Colon (tissue), 2 donors: ENCODE measurements at regions not wholly inside any gene's neighbourhood (a gene's known extent, or its start where the extent isn't known, plus 50 kb on each side); places are given as distances from the start of the nearest gene placed in this dataset.

Experiments
- FAIRE-seq: peaks from 2 replicates; lab custom pipeline; 2012; peaks lifted over from hg19 to GRCh38; lab: Jason Lieb, UNC
- donor health status: control.
- donor health status: control.

DNA sequence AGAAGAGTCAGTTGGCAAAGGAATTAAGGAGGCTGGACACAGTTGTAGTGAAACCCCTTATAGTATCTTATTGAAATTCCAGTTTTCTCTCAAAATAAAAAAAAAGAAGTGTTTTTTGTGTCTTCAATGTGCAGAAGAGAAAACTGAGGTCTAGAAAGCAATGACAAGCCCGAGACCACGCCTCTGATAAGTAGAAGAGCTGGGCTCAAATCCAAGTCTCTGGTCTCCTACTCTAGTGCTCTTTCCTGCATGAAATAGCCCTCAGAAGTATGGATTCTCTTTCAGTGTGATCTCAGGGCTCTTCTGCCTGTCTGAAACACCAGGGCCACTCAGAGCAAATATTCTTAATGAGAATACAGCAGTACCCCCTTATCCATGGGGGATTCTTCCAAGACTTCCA lies 200.9 kb downstream of the KIF18A start:
- FAIRE-seq, result no peak

DNA sequence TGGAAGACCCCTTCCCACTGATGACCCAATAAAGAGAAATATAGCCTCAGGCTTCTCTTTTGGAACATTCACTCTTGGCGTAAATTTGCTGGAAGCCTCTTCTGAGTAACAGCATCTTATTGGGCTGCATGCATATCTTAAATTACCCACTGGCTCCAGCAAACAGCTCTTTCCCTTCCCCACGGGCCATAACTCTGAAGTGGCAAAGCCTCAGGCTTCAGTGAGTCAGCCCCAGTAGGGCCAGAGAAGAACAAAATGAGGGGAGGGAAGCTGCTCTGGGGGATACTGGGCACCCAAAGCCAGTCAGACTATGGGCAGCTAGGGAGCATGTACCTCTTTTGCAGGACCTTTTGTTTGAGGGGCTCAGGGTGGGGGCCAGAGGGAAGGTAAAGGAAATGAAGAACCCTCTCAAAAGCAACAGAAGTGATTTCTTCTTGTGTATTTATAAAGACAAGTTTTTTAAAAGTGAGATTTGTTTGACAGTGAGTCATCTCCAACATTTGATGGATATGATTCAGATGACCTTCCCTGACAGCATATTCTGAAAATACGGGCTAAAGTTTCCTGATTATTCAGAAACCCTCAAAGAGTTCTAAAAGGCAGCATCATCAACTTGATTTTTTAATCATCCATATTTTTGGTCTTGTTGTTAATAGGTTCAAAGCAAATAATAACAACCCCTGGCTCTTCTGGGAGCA lies 203.4 kb downstream of the KIF18A start:
- no peak for FAIRE-seq

DNA sequence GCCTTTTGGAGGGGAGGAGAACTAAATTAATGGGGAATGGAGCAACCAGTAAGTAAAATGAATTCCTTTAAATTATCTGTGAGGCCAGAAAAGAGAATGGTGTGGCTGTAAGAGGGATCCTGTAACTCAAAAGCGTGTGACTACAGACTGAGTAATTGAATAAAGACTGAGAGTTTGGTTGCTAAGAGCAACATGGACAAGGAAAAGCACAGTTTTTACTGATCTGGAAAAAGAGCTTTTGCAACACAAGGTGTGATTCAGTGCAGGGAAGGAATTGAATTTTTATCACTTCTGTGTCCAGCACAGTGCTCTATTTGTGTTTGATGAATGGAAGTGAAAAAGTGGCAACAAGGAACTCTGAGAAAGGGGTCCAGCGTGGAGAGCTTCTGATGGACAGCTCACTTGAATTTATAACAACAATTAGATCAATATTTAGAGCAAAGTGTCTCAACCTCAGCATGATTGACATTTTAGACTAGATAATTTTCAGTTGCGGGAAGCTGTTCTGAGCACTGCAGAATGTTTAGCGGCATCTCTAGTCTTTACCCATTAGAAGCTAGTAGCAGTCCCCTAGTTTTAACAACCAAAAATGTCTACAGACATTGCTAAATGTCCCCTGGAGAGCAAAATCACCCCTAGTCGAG lies 202.8 kb upstream of the BDNF start:
- FAIRE-seq, result no peak

DNA sequence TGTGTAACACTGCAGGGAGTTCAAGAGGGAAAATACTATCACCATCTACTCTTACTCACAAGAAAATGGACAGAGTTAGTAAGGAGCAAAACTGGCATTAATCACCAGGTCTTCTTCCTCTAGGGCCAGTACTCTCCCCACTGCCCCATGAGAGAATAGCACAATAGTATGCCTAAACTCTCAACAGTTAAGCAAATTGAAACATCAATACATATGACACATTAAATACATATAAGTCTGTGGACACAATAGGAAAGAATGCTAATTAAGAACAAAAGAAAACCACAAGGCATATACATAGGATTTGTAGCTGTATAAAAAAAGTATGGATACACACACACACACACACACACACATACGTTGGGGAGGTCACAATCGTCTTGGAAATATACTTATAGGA lies 197.9 kb upstream of the BDNF start:
- FAIRE-seq, result no peak

DNA sequence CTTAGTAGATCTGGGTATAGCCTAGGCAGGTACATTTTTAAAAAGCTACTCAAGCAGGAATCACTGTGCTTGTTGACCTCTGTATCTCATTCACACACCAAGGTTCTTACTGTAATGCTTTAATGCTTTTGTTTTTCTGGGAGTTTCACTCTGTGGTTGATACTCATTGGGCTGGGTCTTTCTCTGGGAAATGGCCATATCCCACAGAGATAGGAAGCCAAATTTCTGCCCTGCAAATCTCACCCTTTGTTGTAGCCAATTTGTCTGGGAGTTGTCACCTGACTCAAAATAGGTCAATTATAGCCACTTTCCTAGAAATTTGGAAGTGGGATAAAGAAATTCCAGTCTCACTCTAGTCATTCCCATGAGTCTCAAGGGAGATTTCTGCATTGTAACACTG lies 195.8 kb upstream of the BDNF start:
- no peak for FAIRE-seq

DNA sequence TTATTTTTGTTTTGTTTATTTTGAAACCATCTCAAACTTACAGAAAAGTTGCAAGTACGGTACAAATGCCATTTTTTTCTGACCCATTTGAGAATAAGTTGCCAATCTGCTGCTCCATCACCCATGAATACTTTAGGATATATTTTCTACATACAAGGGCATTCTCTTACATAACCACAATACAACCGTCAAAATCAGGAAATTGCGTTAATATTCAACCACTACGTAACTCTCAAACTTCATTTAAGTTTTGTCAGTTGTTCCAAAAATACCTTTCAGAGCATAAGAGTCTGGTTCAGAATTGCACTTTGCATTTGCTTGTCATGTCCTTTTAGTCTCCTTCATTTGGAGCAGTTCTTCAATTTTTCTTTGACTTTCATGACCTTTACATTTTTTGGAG lies 194.3 kb upstream of the BDNF start:
- FAIRE-seq, result no peak

DNA sequence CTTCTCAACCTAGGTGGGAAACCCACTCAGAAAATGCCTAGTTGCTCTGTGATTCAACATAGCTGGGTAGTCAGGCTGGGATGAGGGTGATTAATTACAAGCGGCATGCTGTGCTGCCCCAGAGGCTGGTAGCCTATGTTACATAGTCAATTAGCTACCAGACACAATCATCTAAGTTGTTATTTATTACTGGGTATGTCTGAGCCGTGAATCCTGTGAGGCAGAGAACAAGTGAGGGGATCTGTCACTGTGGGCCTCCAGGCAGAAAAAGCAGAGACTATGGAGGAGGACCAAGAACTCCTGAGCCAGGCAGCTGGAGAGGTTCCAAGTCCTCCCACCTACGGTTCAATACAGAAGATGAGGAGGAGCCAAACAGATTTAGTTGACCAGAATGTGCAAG lies 186.6 kb upstream of the BDNF start:
- FAIRE-seq, result no peak

DNA sequence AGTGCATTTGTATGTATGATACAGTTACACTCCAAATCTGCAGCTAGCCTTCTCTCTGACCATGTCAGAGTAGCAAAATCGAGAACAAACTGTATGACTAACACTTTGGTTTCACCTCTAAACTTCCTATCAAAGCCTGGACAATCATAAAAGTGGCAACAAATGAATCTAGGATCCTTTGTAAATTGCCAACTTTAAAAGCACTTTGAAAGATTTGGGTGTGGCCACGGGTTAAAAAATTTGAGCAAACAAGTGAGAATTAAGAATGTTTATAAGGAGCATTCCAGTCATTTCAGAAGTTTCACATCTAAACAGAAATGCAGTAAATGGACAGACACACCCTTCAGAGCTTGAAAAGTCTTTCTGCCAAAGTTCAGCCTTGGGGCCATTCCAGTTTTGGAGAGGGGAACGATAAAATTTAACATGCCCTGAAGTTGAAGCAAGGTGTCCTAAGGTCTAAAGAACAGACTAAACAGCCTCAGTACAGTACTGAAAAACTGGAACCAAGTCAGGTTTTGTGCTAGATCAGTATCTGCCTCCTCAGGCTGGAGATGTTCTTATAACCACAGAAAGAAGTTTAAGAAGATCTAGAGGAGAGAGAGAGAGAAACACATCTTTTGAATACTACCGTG lies 181.9 kb upstream of the BDNF start:
- no peak for FAIRE-seq

DNA sequence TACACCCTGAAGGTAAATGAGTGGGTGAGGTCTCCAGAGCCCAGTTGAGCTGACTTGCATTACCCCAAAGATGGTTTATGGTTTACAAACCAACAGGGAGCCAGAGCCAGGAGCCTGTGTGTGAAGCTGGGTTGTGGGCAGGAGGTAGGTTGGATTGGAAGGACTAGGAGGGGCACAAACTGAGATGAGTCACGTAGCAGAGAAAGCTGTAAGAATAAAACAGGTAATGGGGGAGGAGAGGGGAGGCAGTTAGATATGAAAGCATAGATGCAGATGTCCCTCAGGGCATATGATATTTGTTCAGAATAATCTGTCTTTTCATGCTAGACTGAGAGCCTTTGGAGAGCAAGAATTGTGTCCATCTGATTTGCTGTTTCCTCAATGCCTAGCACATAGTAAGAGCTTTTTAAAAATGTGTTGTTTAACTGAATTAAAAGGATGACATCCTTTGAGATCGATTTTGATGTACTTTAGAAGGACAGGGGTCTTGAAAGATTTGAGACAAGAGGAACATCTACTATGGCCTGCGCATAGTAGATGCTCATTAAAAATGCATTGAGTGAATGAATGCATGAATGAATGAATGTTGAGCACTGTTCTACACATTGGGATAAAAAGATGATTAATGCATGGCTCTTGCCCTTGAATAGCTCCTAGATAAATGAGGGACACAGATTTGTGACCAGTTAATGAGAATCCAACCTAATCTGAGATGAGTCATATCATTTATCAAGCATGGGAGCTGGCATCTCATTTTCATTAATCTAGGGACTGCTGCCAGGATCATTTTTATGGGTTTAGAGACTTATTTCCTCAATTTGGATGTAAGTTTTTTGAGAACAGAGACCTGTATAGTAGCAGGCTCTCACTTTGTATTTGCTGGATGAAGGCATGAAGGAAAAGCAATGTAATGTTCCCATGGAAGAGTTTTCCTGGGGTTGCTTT lies 175.8 kb upstream of the BDNF start:
- no peak for FAIRE-seq

DNA sequence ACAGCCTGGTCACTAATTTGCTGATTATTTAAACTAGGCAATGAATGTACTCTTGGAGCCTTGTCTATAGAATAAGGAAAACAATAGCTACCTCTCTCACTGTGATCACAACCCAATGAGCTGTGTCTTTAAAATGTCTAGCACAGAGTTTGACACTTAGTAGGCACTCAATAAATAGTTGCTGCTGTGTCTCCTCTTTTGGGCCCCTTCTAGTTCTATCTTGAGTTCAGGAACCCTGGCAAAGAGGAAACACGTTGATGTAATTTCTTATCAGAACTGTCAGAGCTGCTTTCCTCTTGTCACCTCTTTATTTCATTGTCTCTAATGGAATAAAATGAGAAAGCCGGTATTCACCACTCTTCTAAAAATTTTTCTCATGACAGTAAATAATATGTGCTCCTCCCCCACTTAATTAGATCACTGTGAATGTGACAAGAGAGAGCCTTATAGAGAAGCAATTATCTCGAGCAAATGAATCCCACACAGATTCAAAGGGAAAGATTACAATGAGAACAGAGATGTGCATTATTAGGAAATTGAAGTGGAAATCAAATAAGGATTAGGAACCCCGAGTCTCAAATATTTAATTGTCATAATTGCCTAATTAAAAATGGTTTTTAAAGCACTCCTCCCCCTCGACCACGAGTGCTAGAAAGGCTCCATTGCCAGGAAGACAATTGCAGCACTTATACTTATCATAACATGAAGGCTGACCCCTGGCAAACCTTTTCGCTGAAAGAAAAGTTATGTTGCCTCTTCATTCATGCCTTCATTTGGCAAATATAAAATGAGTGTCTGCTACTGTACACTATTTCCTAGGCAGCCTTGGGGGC lies 175.0 kb upstream of the BDNF start:
- no peak for FAIRE-seq

DNA sequence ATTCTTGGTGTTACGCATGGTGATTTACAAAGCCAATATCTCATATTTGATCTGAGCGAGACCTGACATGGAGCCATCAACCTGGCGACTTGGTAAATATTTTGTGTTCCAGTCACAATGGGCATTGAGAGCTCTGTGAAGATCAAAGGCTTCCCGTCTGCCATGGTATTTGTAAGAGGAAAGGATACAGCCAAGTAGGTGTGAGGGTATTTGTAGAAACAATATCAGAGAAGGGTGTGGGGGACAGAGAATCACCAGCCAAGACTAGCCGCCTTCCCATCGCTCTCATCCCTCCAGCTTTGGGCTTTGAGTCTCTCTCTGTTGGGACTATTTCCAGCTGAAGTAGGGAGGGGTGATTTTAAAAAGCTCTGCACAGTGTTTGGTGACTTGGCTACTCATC lies 173.4 kb upstream of the BDNF start:
- no peak for FAIRE-seq

DNA sequence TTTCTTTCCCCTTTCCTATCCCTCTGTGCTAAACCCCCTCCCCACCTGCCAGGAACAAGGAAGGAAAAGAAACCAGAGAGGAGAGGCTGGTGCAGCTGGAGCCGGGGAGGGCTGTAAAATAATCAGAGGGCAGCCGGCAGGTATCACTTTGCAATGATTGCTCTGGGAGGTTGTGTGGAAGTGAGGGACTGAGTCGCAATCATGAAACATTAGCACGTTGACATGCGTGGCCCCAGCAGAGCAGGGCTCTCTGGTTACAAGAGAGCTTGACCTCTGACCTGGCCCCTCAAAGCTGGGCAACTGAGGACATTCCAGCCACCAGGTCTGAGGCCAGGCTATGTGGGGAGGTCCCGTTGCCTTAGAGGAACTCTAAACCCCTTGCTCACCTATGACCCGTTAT lies 170.8 kb upstream of the BDNF start:
- FAIRE-seq, result no peak

DNA sequence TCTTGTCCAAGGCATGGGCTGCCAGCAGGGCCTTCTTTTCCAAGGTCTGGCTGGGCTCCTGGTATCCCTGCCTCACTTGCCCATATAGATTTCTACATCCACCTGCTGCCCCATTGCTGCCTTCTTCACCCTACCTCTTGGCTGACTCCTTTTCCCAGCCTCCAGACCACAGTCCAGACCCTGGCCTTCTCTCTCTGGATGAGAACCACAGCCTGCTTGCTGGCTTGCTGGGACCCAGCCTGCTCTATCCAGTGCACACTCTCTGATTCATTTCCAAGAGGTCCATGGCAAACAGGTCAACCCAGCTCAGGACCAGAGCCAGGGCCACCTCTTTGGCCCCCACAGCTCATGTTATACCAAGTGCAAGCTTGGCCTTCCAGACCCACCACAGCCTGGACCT lies 169.4 kb upstream of the BDNF start:
- FAIRE-seq, result no peak

DNA sequence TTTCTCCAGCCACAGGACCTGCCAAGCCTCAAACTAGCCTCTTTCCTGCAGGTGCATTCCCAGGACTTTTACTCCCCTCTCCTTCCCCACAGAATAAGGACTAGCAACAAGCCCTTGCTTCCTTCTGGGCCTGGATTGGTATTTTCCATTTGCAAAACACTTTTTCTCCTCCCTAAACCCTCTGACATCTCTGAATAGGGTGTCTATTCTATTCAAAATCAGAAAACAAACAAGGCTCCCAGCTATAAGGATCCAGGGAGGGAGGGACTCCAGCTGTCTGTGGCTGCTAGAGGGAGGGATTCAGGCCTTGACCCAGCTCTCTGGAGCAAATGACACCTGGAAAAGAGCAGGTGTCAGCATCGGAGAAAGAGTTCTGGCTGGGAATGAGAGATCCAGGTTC lies 168.5 kb upstream of the BDNF start:
- no peak for FAIRE-seq

DNA sequence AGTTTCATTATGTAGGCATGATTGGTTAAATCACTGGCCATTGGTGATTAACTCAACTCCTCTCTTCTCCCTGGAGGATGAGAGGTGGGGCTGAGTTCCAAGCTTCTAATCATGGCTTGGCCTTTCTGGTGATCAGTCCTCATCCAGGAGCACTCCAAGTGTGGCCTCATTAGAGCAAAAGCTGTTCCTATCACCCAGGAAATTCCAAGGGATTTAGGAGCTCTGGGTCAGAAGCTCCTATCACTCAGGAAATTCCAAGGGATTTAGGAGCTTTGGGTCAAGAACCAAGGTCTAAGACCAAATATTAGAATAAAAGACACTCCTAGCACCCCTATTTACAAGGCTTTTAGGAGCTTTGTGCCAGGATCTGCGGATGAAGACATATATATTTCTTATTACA lies 168.0 kb upstream of the BDNF start:
- FAIRE-seq, result no peak

DNA sequence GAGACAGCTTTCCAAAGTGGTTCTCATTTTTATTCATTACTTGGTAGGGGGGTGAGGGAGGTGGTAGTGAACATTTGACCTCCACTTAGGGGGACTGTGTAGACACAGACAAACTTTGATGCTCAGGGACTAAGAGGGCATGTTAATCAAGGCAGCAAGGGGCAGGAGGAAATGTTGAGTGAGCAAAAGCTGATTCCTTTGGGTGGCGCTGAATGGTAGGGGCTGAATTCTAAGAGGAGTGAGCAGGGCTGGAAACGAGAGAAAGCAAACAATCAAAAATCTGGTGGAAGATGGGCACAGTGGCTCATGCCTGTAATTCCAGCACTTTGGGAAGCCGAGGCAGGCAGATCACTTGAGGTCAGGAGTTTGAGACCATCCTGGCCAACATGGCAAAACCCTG lies 164.8 kb upstream of the BDNF start:
- FAIRE-seq, result no peak

DNA sequence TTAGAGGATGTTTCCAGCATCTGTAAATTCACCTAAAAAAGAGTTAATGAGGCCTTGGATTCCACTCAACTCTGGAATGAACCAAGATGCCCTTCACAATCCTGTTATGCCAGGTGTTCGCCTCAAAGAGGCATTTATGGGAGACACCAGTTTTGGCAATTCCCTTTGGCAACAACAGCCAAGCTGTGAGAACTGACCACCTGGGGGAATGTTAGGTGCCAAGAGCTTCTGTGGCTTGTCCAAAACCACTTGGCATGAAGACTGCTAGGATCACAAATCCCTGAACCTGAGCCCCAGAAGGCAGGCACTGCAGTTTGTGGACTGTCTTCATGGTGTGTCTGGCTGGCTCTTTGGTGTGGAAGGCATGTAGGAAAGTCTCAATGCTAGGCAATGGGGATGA lies 164.4 kb upstream of the BDNF start:
- no peak for FAIRE-seq

DNA sequence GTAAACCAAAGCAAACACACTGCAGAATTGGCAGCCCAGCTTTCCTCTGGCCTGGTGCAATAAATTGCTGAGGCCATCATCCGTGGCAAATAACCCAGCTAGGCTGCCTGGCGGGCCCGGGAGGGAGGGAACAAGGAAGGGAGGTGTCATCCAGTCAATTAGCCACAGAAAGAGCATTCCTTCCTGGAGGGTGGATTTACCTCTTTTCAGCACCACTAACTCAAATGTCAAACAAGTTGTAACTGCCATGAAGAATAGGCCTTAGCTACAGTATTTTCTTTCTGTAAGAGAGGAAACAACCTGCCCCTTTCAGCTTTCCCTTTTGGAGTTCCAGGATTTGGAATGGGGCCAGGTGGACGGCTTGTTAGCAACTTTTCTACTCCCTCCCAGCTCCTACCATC lies 163.8 kb upstream of the BDNF start:
- no peak for FAIRE-seq

DNA sequence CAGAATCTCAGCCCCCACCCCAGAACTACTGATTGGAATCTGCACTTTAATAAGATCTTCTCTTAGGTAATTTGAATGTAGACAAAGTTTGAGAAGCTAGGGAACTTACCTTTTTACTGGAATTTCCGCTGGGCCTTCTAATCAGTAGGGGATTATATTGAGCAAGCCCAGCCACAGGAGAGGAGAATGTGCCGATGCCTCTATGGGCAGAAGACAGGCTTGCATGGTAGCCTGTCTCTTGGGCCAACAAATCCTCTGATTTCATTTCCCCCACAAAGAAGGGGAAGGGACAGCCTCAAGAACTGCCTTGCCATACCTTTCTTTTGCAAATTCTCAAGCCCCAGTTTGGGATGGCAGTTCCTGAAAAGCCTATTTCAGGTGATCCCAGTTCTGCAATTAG lies 163.4 kb upstream of the BDNF start:
- FAIRE-seq, result no peak

DNA sequence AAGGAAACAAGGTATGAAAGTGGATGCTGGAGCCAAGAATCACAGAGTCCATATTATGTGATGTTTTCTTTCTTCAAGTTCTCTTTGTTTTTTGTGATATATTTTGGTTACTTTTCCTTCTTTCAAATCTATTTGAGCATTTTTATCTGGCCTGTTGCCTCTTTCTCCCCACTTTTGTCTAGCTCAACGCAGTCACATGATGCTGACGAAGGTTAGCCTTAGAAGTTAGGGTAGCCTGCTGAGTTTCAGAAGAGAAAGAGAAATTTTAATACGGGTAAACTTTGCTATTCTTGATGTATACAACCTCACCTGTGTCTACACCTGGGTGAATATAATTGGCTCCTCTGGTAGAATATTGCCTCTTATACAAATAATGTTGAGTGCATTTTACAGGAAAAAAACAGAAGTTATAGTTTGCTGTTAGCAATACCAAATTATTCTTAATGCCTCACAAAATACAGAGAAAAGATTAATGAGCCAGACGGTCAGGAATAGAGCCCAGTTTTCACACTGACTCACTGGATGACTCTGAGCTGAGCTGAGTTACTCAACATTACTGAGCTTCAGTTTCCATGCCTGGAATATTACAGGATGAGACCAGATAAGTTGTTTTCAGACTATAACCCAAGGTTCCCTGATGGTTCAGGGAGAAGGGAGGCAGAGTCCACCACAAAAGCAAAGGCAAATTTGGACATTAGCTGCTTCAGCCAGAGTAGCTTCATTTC lies 161.6 kb upstream of the BDNF start:
- no peak for FAIRE-seq

DNA sequence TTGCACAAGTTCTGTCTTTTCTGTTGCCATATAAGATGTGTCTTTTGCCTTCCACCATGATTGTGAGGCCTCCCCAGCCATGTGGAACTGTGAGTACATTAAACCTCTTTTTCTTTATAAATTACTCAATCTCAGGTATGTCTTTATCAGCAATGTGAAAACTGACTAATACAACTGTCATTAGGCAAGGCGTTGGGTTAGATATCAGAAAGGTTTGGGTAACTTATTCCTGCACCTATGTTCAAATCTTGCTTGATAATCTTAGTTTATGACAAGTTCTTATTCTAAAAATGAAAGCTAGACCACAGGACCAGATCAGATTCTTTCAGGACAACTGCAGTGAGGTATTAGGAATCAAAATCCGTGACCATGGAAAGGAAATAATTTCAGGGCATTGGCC lies 160.6 kb upstream of the BDNF start:
- FAIRE-seq, result no peak
